ENCODE measurements at regions not wholly inside any gene's neighbourhood (a gene's known extent, or its start where the extent isn't known, plus 50 kb on each side); places are given as distances from the start of the nearest gene placed in this dataset.

DNA sequence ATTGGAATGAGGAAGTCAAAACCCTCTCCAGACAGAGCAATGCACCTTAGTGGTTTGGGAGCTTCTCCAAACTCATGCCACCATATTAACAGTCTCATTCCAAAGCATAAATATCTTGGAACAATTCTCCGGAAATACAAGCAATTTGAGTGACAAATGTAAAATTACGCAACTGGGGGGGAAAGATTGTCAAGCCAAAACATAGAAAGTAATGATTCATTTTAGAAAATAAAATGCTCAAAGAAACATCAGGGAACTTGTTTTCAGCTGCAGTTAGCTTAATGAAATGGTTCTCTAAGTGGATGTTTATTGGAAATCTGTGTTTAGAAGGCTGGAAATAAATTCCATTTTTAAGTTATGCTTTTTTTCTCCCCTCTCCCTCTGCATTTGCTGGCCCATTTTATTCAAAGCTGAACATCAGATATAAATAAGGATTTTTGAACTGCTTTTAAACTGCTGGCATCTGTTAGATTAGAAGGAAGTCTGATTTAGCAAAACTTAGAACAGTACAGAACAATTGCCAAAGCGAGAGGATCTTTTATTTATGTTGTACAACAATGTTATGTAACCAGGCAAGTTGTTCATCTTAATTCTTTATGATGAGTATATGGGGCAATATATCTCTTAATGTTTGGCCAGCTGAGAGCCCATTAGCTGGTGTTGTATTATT lies 551.9 kb downstream of the PRELID2 start:
- intact Hi-C loops (cut with DNase I; ENCODE audit: low total_unique reads), result no loop called here
- no peak for TF ChIP-seq POLR2A (IDR thresholded peaks at IDR 0.05)
- TF ChIP-seq, protein P1, sequence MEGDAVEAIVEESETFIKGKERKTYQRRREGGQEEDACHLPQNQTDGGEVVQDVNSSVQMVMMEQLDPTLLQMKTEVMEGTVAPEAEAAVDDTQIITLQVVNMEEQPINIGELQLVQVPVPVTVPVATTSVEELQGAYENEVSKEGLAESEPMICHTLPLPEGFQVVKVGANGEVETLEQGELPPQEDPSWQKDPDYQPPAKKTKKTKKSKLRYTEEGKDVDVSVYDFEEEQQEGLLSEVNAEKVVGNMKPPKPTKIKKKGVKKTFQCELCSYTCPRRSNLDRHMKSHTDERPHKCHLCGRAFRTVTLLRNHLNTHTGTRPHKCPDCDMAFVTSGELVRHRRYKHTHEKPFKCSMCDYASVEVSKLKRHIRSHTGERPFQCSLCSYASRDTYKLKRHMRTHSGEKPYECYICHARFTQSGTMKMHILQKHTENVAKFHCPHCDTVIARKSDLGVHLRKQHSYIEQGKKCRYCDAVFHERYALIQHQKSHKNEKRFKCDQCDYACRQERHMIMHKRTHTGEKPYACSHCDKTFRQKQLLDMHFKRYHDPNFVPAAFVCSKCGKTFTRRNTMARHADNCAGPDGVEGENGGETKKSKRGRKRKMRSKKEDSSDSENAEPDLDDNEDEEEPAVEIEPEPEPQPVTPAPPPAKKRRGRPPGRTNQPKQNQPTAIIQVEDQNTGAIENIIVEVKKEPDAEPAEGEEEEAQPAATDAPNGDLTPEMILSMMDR (IDR thresholded peaks at IDR 0.05), result no peak
- no peak for DNase-seq (ENCODE audit: low spot score in 2 of 2)
- H3K4me3 ChIP-seq (ENCODE audit: low read depth, poor library complexity, severe bottlenecking), result no peak overlapping the region
- WGBS, 2 donors, result 32 to 61% methylated on average over 3 of the region's 3 CpGs

DNA sequence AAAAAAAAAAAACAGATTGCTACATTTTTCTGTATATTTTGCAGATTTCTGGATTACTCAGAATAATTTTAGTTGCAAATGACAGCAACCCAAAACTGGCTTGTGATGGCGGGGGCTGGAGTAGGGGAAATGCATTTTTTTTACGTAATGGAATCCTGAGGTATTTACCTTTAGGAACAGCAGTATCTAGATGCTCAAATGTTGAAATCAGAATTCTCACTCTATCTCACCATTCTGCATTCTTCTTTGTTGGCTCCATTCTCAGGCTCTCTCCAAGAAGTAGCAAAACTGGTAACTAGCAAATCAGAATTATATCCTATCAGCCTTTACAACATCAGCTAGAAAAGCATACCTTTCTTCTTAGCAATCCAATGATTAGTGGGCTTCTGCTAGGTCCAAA lies 554.3 kb downstream of the PRELID2 start:
- TF ChIP-seq POLR2A (IDR thresholded peaks at IDR 0.05), result no peak
- TF ChIP-seq, protein P1 (IDR thresholded peaks at IDR 0.05), result no peak
- H3K4me3 ChIP-seq (ENCODE audit: low read depth, poor library complexity, severe bottlenecking), result no peak overlapping the region
- WGBS, 2 donors, result 77 to 93% methylated on average over 2 of the region's 2 CpGs
- DNase-seq (ENCODE audit: low spot score in 2 of 2), result no peak
- intact Hi-C loops (cut with DNase I; ENCODE audit: low total_unique reads), result no loop called here

DNA sequence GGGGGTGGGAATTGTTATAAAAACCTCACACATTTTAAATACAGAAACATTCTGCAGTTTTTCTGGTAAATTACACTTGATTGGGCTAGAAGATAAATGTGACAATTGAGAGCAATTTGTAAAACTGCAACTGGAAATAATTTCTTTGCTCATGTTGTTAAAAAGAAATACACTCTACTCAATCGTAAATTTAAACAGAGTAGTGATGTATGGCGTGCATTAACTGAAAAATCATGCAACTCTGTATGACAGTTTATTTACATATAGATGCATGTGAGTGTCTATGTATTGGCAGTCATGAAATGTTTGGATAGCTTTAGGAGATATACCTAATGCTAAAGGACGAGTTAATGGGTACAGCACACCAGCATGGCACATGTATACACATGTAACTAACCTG lies 554.9 kb downstream of the PRELID2 start:
- intact Hi-C loops (cut with DNase I; ENCODE audit: low total_unique reads), result no loop called here
- no peak for DNase-seq (ENCODE audit: low spot score in 2 of 2)
- TF ChIP-seq POLR2A (IDR thresholded peaks at IDR 0.05), result no peak
- TF ChIP-seq, protein P1 (IDR thresholded peaks at IDR 0.05), result no peak
- 72 to 73% methylated on average over 3 of the region's 3 CpGs for WGBS, 2 donors
- H3K4me3 ChIP-seq (ENCODE audit: low read depth, poor library complexity, severe bottlenecking), result no peak overlapping the region

DNA sequence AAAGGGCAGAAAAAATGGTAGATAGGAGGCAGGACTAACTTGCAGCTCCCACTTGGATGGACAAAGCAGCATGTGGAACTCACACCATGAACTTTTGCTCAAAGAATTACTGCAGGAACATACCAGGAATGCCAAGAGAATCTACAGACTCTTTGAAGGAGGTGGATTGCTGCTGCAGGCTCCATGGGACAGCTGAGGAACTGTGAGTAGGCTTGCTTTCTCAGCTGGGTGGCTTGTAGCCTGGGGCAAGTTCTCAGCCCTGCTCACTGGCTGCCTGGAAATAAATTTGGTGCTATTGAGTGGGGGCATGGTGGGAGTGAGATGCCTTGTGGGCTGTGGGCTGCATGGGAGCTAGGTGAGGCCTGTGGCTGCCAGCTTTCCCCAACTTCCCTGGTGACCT lies 574.5 kb downstream of the PRELID2 start:
- no peak for DNase-seq (ENCODE audit: low spot score in 2 of 2)

DNA sequence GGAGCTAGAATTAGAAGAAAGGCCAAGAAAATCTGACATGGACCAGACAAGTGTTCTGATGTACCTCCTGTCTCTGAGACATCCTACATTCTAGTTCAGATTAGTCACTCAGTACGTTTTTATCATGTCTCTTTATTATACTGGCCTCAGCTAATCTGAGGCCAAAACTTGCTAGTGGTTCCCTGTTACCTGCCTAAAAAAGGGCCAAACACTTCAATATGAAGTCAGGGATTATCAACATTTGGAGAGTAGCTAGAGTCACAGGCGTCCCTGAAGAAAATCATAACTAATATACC lies 587.4 kb downstream of the PRELID2 start:
- TF ChIP-seq, protein P1 (IDR thresholded peaks at IDR 0.05), result no peak
- no peak for TF ChIP-seq POLR2A (IDR thresholded peaks at IDR 0.05)
- 66 to 69% methylated on average over 2 of the region's 2 CpGs for WGBS, 2 donors
- no peak overlapping the region for H3K4me3 ChIP-seq (ENCODE audit: low read depth, poor library complexity, severe bottlenecking)
- intact Hi-C loops (cut with DNase I; ENCODE audit: low total_unique reads), result no loop called here
- DNase-seq (ENCODE audit: low spot score in 2 of 2), result no peak

More for the DNA sequence above, 574.5 kb downstream of the PRELID2 start:
- no peak overlapping the region for H3K4me3 ChIP-seq (ENCODE audit: low read depth, poor library complexity, severe bottlenecking)
- TF ChIP-seq POLR2A (IDR thresholded peaks at IDR 0.05), result no peak
- TF ChIP-seq, protein P1 (IDR thresholded peaks at IDR 0.05), result no peak
- intact Hi-C loops (cut with DNase I; ENCODE audit: low total_unique reads), result no loop called here
